ENCODE measurements at regions not wholly inside any gene's neighbourhood (a gene's known extent, or its start where the extent isn't known, plus 50 kb on each side); places are given as distances from the start of the nearest gene placed in this dataset.
"Not testable (repeated sequence)": the region's sequence is repeated elsewhere in the genome, so short reads cannot be mapped to it uniquely, and the experiment has no call there.

- Histone ChIP-seq H3K4me1 (no peaks in the 10 kb centered on the region), H3K27ac (no peak overlapping the region), H3K9me3 (no peaks in the 10 kb centered on the region), H3K4me3 (no peak overlapping the region), H3K36me3 (no peaks in the 10 kb centered on the region), H3K27me3 (no peaks in the 10 kb centered on the region)
- DNase-seq (no peak), ATAC-seq (no peak)
- no peak for TF ChIP-seq POLR2A (IDR thresholded peaks at IDR 0.05)
- TF ChIP-seq, protein P1, sequence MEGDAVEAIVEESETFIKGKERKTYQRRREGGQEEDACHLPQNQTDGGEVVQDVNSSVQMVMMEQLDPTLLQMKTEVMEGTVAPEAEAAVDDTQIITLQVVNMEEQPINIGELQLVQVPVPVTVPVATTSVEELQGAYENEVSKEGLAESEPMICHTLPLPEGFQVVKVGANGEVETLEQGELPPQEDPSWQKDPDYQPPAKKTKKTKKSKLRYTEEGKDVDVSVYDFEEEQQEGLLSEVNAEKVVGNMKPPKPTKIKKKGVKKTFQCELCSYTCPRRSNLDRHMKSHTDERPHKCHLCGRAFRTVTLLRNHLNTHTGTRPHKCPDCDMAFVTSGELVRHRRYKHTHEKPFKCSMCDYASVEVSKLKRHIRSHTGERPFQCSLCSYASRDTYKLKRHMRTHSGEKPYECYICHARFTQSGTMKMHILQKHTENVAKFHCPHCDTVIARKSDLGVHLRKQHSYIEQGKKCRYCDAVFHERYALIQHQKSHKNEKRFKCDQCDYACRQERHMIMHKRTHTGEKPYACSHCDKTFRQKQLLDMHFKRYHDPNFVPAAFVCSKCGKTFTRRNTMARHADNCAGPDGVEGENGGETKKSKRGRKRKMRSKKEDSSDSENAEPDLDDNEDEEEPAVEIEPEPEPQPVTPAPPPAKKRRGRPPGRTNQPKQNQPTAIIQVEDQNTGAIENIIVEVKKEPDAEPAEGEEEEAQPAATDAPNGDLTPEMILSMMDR (IDR thresholded peaks at IDR 0.05), result no peak
- 50% methylated on average over 1 of the region's 5 CpGs for WGBS (ENCODE audit: insufficient coverage, low coverage, low lambda C conversion rate, missing lambda C conversion rate)
- intact Hi-C loops (cut with DNase I), result no loop called here
Observed at GRCh38 chr9:16063241-16063591, 510.4 kb downstream of the CCDC171 start.

DNA sequence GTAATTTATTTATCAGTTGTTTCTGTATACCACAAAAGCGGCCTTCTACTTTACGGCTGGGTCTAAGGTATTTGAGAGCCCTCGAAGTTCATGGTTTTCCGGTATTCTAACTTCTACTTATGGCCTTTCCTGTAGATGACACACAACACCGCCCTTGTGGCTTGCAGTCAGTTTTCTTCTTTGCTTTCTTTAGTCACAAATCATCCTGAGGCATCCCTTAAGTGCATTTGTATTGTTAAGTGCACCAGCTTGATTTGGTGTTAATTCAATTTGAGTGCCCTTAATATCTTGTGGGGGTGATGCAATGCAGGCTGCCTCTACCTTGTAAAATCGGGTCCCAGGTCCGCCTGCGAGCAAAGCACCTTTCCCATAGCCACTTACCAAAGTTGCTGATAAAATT is 511.9 kb downstream of the CCDC171 start:
- H3K36me3 ChIP-seq, result no peaks in the 10 kb centered on the region
- TF ChIP-seq POLR2A (IDR thresholded peaks at IDR 0.05), result no peak
- TF ChIP-seq, protein P1 (IDR thresholded peaks at IDR 0.05), result no peak
- intact Hi-C loops (cut with DNase I), result no loop called here
- 77% methylated on average over 5 of the region's 8 CpGs for WGBS (ENCODE audit: insufficient coverage, low coverage, low lambda C conversion rate, missing lambda C conversion rate)
- H3K4me3 ChIP-seq, result no peak overlapping the region
- ATAC-seq (no peak), DNase-seq (no peak)
- H3K27me3 ChIP-seq, result no peaks in the 10 kb centered on the region
- no peaks in the 10 kb centered on the region for H3K4me1 ChIP-seq
- H3K27ac ChIP-seq, result no peak overlapping the region
- H3K9me3 ChIP-seq, result no peaks in the 10 kb centered on the region

DNA sequence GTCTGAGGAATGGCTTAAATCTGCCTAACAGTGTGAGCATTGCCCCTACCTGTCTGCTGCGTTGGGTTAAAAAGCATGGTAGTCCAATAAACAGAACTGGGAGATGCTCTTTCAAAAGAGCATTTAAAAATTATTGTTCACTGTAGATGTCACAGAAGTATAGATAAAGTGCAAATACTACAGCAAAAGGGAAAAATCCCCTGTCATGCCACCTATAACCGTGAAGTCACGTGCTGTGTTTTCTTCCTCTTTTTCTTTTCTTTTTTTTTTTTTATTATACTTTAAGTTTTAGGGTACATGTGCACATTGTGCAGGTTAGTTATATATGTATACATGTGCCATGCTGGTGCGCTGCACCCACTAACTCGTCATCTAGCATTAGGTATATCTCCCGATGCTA is 513.4 kb downstream of the CCDC171 start:
- WGBS (ENCODE audit: insufficient coverage, low coverage, low lambda C conversion rate, missing lambda C conversion rate), result 48% methylated on average over 3 of the region's 6 CpGs
- intact Hi-C loops (cut with DNase I); H3K4me1 ChIP-seq; H3K4me3 ChIP-seq; ATAC-seq; H3K27ac ChIP-seq; H3K36me3 ChIP-seq; DNase-seq; H3K27me3 ChIP-seq; H3K9me3 ChIP-seq: not testable (repeated sequence)

DNA sequence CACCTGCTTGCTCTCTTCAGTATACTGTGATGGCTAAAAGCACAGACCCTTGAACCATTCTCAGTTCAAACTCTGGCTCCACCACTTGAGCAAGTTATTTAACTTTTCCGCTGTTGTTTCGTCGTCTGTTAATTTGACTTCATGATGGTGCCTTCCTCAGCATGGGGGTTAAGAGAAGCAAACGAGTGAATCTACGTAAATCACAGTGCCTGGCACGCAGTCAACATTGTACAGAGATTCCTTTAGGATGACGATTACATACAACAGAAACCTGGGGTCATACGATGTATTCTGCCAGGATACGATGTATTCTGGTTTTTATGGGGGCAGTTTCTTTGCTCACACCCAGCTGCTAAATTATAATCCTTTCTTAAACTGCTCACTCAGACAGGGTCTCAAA is 515.6 kb downstream of the CCDC171 start:
- H3K36me3 ChIP-seq, result no peaks in the 10 kb centered on the region
- no peaks in the 10 kb centered on the region for H3K9me3 ChIP-seq
- no peak for DNase-seq
- TF ChIP-seq, protein P1 (IDR thresholded peaks at IDR 0.05), result no peak
- no peak for TF ChIP-seq POLR2A (IDR thresholded peaks at IDR 0.05)
- intact Hi-C loops (cut with DNase I), result no loop called here
- no peak overlapping the region for H3K27ac ChIP-seq
- H3K4me1 ChIP-seq, result no peaks in the 10 kb centered on the region
- ATAC-seq, result no peak
- no peak overlapping the region for H3K4me3 ChIP-seq
- H3K27me3 ChIP-seq, result no peaks in the 10 kb centered on the region
- WGBS (ENCODE audit: insufficient coverage, low coverage, low lambda C conversion rate, missing lambda C conversion rate), result 88% methylated on average over 7 of the region's 9 CpGs

- 78% methylated on average over 7 of the region's 13 CpGs for WGBS (ENCODE audit: insufficient coverage, low coverage, low lambda C conversion rate, missing lambda C conversion rate)
- no peak overlapping the region for H3K27ac ChIP-seq
- no peaks in the 10 kb centered on the region for H3K27me3 ChIP-seq
- H3K4me1 ChIP-seq, result no peaks in the 10 kb centered on the region
- no peaks in the 10 kb centered on the region for H3K36me3 ChIP-seq
- no peak overlapping the region for H3K4me3 ChIP-seq
- no peak for TF ChIP-seq POLR2A (IDR thresholded peaks at IDR 0.05)
- TF ChIP-seq, protein P1 (IDR thresholded peaks at IDR 0.05), result no peak
- no peaks in the 10 kb centered on the region for H3K9me3 ChIP-seq
- DNase-seq, result no peak
- intact Hi-C loops (cut with DNase I), result no loop called here
- ATAC-seq, result no peak
Observed at GRCh38 chr9:16069249-16069648, 516.4 kb downstream of the CCDC171 start.

All from right lobe of liver (tissue), 6 donors.